GM23248 (cell line): ENCODE measurements at regions not wholly inside any gene's neighbourhood (a gene's known extent, or its start where the extent isn't known, plus 50 kb on each side); places are given as distances from the start of the nearest gene placed in this dataset.

Source experiments
- DNase-seq: peaks from one replicate; pipeline ENCODE4 v3.0.0-alpha.2; 2015
- H2AFZ ChIP-seq: fragments of 200-600 bp; sonication (generic); 2 replicates; pipeline ENCODE4 v1.6.1; 2016; ENCODE audit warnings: antibody characterized with exemption
- H3F3A ChIP-seq: fragments of 200-600 bp; sonication (generic); 2 replicates; pipeline ENCODE4 v1.6.1; 2016; ENCODE audit warnings: mild to moderate bottlenecking, antibody characterized with exemption, mixed run types; ENCODE audit not compliant: insufficient read depth
- H3K27ac ChIP-seq: fragments of 200-600 bp; sonication (generic); 2 replicates; pipeline ENCODE4 v1.5.1; 2016; ENCODE audit warnings: mild to moderate bottlenecking
- H3K27me3 ChIP-seq: fragments of 200-600 bp; sonication (generic); replicated peaks from 2 replicates; pipeline ENCODE4 v1.6.1; 2016; ENCODE audit warnings: mild to moderate bottlenecking; ENCODE audit not compliant: insufficient read depth
- H3K36me3 ChIP-seq: fragments of 200-600 bp; sonication (generic); 2 replicates; pipeline ENCODE4 v1.6.1; 2016; ENCODE audit warnings: low read depth, mild to moderate bottlenecking
- H3K4me1 ChIP-seq: fragments of 200-600 bp; sonication (generic); 2 replicates; pipeline ENCODE4 v1.6.1; 2016; ENCODE audit warnings: mild to moderate bottlenecking; ENCODE audit not compliant: insufficient read depth
- H3K4me2 ChIP-seq: fragments of 200-600 bp; sonication (generic); one replicate; pipeline ENCODE4 v1.6.1; 2016; ENCODE audit warnings: mild to moderate bottlenecking; ENCODE audit not compliant: unreplicated experiment
- H3K4me3 ChIP-seq: fragments of 200-600 bp; sonication (generic); 2 replicates; pipeline ENCODE4 v1.5.1; 2016; ENCODE audit warnings: mild to moderate bottlenecking
- H3K79me2 ChIP-seq: fragments of 200-600 bp; sonication (generic); 2 replicates; pipeline ENCODE4 v1.6.1; 2016; ENCODE audit warnings: mild to moderate bottlenecking; ENCODE audit not compliant: insufficient read depth
- H3K9ac ChIP-seq: fragments of 200-600 bp; sonication (generic); 2 replicates; pipeline ENCODE4 v1.6.1; 2016; ENCODE audit warnings: mild to moderate bottlenecking
- H3K9me2 ChIP-seq: fragments of 200-600 bp; sonication (generic); 2 replicates; pipeline ENCODE4 v1.6.1; 2016; ENCODE audit warnings: mixed run types, mild to moderate bottlenecking, moderate library complexity; ENCODE audit not compliant: insufficient read depth
- H3K9me3 ChIP-seq: fragments of 200-600 bp; sonication (generic); one replicate; pipeline ENCODE4 v1.6.1; 2017; ENCODE audit warnings: low read depth
- H4K20me1 ChIP-seq: fragments of 200-600 bp; sonication (generic); 2 replicates; pipeline ENCODE4 v1.6.0; 2016; ENCODE audit not compliant: insufficient read depth
- EZH2 ChIP-seq: fragments of 200-600 bp; sonication (generic); IDR thresholded peaks from 2 replicates; pipeline ENCODE4 v1.6.1; 2018; ENCODE audit warnings: antibody characterized with exemption, mild to moderate bottlenecking; ENCODE audit not compliant: insufficient read depth, poor library complexity, severe bottlenecking
- EZH2phosphoT487 ChIP-seq: fragments of 200-600 bp; sonication (generic); IDR thresholded peaks from 2 replicates; pipeline ENCODE4 v1.6.1; 2018; ENCODE audit warnings: antibody characterized with exemption, moderate library complexity, mild to moderate bottlenecking, low read depth; ENCODE audit not compliant: insufficient read depth
- WGBS, 2 experiments: methylation state at CpG; one replicate each; pipeline ENCODE4 v1.1.6; 2015 to 2017; ENCODE audit warnings: low lambda C conversion rate in 2 of 2, low coverage in 1 of 2; ENCODE audit errors: missing lambda C conversion rate in 2 of 2; 5-methylcytosine and 5-hydroxymethylcytosine counted together
- in situ Hi-C: fragments of 300-500 bp; cut with MboI; formaldehyde crosslinking; loops from 2 replicates; pipeline ENCODE4 v1.15.0; 2020

GRCh38 chr1:30038134-30039025, 685.0 kb downstream of the MATN1 start:
- H3K9me2 ChIP-seq: no peaks in the 10 kb centered on the region
- DNase-seq: no peak
- H3K4me1 ChIP-seq: no peaks in the 10 kb centered on the region
- H4K20me1 ChIP-seq: no peaks in the 10 kb centered on the region
- 44 to 45% methylated on average over 9 of the region's 9 CpGs for WGBS, 2 experiments
- no peak for TF ChIP-seq EZH2
- no peak for TF ChIP-seq EZH2phosphoT487
- in situ Hi-C loops: no loop called here
- no peaks in the 10 kb centered on the region for H3K79me2 ChIP-seq
- H3K36me3 ChIP-seq: no peaks in the 10 kb centered on the region
- H3K4me3 ChIP-seq: no peak overlapping the region
- H2AFZ ChIP-seq: no peak overlapping the region
- no peak overlapping the region for H3K27ac ChIP-seq
- H3K4me2 ChIP-seq: no peak overlapping the region
- no peak overlapping the region for H3K9ac ChIP-seq
- H3K9me3 ChIP-seq: no peaks in the 10 kb centered on the region
- H3F3A ChIP-seq: no peaks in the 10 kb centered on the region
- no peaks in the 10 kb centered on the region for H3K27me3 ChIP-seq

GRCh38 chr1:30037251-30038118, 685.9 kb downstream of the MATN1 start:
- Histone ChIP-seq H3K27ac (no peak overlapping the region), H3K27me3 (no peaks in the 10 kb centered on the region), H3F3A (no peaks in the 10 kb centered on the region), H3K4me3 (no peak overlapping the region), H3K9me2 (no peaks in the 10 kb centered on the region), H3K36me3 (no peaks in the 10 kb centered on the region), H4K20me1 (no peaks in the 10 kb centered on the region), H3K79me2 (no peaks in the 10 kb centered on the region), H3K4me1 (no peaks in the 10 kb centered on the region), H3K4me2 (no peak overlapping the region), H3K9me3 (no peaks in the 10 kb centered on the region), H2AFZ (no peak overlapping the region), H3K9ac (no peak overlapping the region)
- TF ChIP-seq EZH2phosphoT487 (no peak), EZH2 (no peak)
- in situ Hi-C loops: no loop called here
- DNase-seq: no peak
- 49 to 52% methylated on average over 10 of the region's 10 CpGs for WGBS, 2 experiments

- in situ Hi-C loops: no loop called here
- Histone ChIP-seq H3K27me3 (0 out of 2 replicates have a peak, but pooled peaks cover 2% of the 10 kb centered on the region), H3K4me2 (no peak overlapping the region), H3K9ac (no peak overlapping the region), H2AFZ (no peak overlapping the region), H3K9me3 (no peaks in the 10 kb centered on the region), H3K9me2 (no peaks in the 10 kb centered on the region), H3K79me2 (no peaks in the 10 kb centered on the region), H3K4me1 (no peaks in the 10 kb centered on the region), H3K27ac (no peak overlapping the region), H4K20me1 (no peaks in the 10 kb centered on the region), H3K4me3 (no peak overlapping the region), H3K36me3 (no peaks in the 10 kb centered on the region), H3F3A (no peaks in the 10 kb centered on the region)
- no peak for TF ChIP-seq EZH2
- no peak for TF ChIP-seq EZH2phosphoT487
- DNase-seq: no peak
These were observed 686.7 kb downstream of the MATN1 start for GRCh38 chr1:30036666-30037065.

GRCh38 chr1:30036229-30036547, 687.2 kb downstream of the MATN1 start:
- Histone ChIP-seq H3F3A (no peaks in the 10 kb centered on the region), H3K4me2 (no peak overlapping the region), H3K36me3 (no peaks in the 10 kb centered on the region), H3K4me1 (no peaks in the 10 kb centered on the region), H3K9me2 (no peaks in the 10 kb centered on the region), H3K9me3 (no peaks in the 10 kb centered on the region), H4K20me1 (no peaks in the 10 kb centered on the region), H3K9ac (no peak overlapping the region), H3K4me3 (no peak overlapping the region), H3K27ac (no peak overlapping the region), H2AFZ (no peak overlapping the region), H3K79me2 (no peaks in the 10 kb centered on the region), H3K27me3 (0 out of 2 replicates have a peak, but pooled peaks cover 2% of the 10 kb centered on the region)
- in situ Hi-C loops: no loop called here
- TF ChIP-seq EZH2: no peak
- no peak for TF ChIP-seq EZH2phosphoT487
- WGBS, 2 experiments: 57 to 71% methylated on average over 6 of the region's 6 CpGs
- DNase-seq: no peak
